OCI-LY1 (cell line): ENCODE measurements at regions not wholly inside any gene's neighbourhood (a gene's known extent, or its start where the extent isn't known, plus 50 kb on each side); places are given as distances from the start of the nearest gene placed in this dataset.

ENCODE experiments used
- EZH2 ChIP-seq: fragments of 200-600 bp; sonication (generic), shearing (Covaris generic); IDR thresholded peaks from 2 replicates; pipeline ENCODE4 v1.8.0; 2017; ENCODE audit warnings: borderline replicate concordance, mixed run types, mild to moderate bottlenecking, antibody characterized with exemption, low read length, moderate library complexity, mixed read lengths
- TF ChIP-seq, protein P1 (sequence below): fragments of 200-600 bp; sonication (generic), shearing (Covaris generic); IDR thresholded peaks from 2 replicates; pipeline ENCODE4 v1.5.1; 2017; ENCODE audit warnings: mild to moderate bottlenecking, antibody characterized with exemption, low read length, moderate library complexity, mixed read lengths

DNA sequence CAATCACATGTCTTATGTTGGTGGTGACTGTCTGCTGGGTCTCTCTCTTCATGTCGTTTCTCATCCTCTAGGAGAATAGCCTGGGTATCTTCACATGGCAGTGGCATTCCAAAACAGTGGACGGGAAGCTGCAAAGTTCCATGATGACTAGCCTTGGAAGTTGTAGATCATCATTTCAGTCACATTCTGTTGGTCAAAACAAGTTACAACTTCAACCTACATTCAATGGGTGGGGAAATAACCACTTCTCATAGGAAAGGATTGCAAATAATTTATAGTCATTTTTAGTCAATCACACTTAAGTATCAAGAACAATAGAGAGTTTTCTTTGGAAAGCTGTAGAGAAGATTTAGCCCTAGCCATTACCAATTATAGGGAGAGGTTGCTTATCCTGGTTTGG is 395.0 kb upstream of the CDH2 start:
- TF ChIP-seq, protein P1, sequence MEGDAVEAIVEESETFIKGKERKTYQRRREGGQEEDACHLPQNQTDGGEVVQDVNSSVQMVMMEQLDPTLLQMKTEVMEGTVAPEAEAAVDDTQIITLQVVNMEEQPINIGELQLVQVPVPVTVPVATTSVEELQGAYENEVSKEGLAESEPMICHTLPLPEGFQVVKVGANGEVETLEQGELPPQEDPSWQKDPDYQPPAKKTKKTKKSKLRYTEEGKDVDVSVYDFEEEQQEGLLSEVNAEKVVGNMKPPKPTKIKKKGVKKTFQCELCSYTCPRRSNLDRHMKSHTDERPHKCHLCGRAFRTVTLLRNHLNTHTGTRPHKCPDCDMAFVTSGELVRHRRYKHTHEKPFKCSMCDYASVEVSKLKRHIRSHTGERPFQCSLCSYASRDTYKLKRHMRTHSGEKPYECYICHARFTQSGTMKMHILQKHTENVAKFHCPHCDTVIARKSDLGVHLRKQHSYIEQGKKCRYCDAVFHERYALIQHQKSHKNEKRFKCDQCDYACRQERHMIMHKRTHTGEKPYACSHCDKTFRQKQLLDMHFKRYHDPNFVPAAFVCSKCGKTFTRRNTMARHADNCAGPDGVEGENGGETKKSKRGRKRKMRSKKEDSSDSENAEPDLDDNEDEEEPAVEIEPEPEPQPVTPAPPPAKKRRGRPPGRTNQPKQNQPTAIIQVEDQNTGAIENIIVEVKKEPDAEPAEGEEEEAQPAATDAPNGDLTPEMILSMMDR, result no peak
- no peak for TF ChIP-seq EZH2
